ENCODE measurements at regions not wholly inside any gene's neighbourhood (a gene's known extent, or its start where the extent isn't known, plus 50 kb on each side); places are given as distances from the start of the nearest gene placed in this dataset.

GRCh38 chr14:98897605-98898309 lies 374.2 kb downstream of the BCL11B start:
- ChIA-PET POLR2A (no interaction called here), CTCF (no interaction called here)
- no peak for TF ChIP-seq CTCF (IDR thresholded peaks at IDR 0.05; ENCODE audit: control extremely low read depth, extremely low read depth, low read depth, missing control alignments)
- DNase-seq (ENCODE audit: extremely low spot score), result no peak

GRCh38 chr14:98899441-98899840 lies 372.6 kb downstream of the BCL11B start:
- ChIA-PET CTCF (no interaction called here), POLR2A (no interaction called here)
- no peak for DNase-seq (ENCODE audit: extremely low spot score)
- no peak for TF ChIP-seq CTCF (IDR thresholded peaks at IDR 0.05; ENCODE audit: control extremely low read depth, extremely low read depth, low read depth, missing control alignments)

GRCh38 chr14:98900236-98900635 lies 371.8 kb downstream of the BCL11B start:
- CTCF ChIA-PET, result no interaction called here
- no peak for TF ChIP-seq CTCF (IDR thresholded peaks at IDR 0.05; ENCODE audit: control extremely low read depth, extremely low read depth, low read depth, missing control alignments)
- no peak for DNase-seq (ENCODE audit: extremely low spot score)
- POLR2A ChIA-PET, result no interaction called here

GRCh38 chr14:98900798-98901197 lies 371.2 kb downstream of the BCL11B start:
- ChIA-PET POLR2A (no interaction called here), CTCF (no interaction called here)
- DNase-seq (ENCODE audit: extremely low spot score), result no peak
- no peak for TF ChIP-seq CTCF (IDR thresholded peaks at IDR 0.05; ENCODE audit: control extremely low read depth, extremely low read depth, low read depth, missing control alignments)

GRCh38 chr14:98901511-98902205 lies 370.3 kb downstream of the BCL11B start:
- TF ChIP-seq CTCF (IDR thresholded peaks at IDR 0.05; ENCODE audit: control extremely low read depth, extremely low read depth, low read depth, missing control alignments), result no peak
- POLR2A ChIA-PET, result no interaction called here
- CTCF ChIA-PET, result no interaction called here
- no peak for DNase-seq (ENCODE audit: extremely low spot score)

- ChIA-PET CTCF (no interaction called here), POLR2A (no interaction called here)
- no peak for DNase-seq (ENCODE audit: extremely low spot score)
- no peak for TF ChIP-seq CTCF (IDR thresholded peaks at IDR 0.05; ENCODE audit: control extremely low read depth, extremely low read depth, low read depth, missing control alignments)
Observed at GRCh38 chr14:98903371-98903770, 368.6 kb downstream of the BCL11B start.
